ENCODE measurements at regions not wholly inside any gene's neighbourhood (a gene's known extent, or its start where the extent isn't known, plus 50 kb on each side); places are given as distances from the start of the nearest gene placed in this dataset.
"Not testable (repeated sequence)": the region's sequence is repeated elsewhere in the genome, so short reads cannot be mapped to it uniquely, and the experiment has no call there.

GRCh38 chr6:131427434-131428058 is 145.5 kb upstream of the ARG1 start:
- DNase-seq (ENCODE audit: low read depth): no peak

- DNase-seq (ENCODE audit: low read depth): no peak
Observed at GRCh38 chr6:131430531-131430930, 142.5 kb upstream of the ARG1 start.

- DNase-seq (ENCODE audit: low read depth): no peak
Observed at GRCh38 chr6:131431718-131432117, 141.3 kb upstream of the ARG1 start.

- no peak for DNase-seq (ENCODE audit: low read depth)
Observed at GRCh38 chr6:131433927-131434326, 139.1 kb upstream of the ARG1 start.

- DNase-seq (ENCODE audit: low read depth): peak; percentile 2
Observed at GRCh38 chr6:131436358-131436757, 136.7 kb upstream of the ARG1 start.

GRCh38 chr6:131443014-131443413 is 130.0 kb upstream of the ARG1 start:
- no peak for DNase-seq (ENCODE audit: low read depth)

- DNase-seq (ENCODE audit: low read depth): no peak
Observed at GRCh38 chr6:131443514-131443913, 129.5 kb upstream of the ARG1 start.

GRCh38 chr6:131445356-131445755 is 127.7 kb upstream of the ARG1 start:
- not testable (repeated sequence) for DNase-seq (ENCODE audit: low read depth)

GRCh38 chr6:131450861-131451260 is 122.2 kb upstream of the ARG1 start:
- no peak for DNase-seq (ENCODE audit: low read depth)

GRCh38 chr6:131451321-131452144 is 121.5 kb upstream of the ARG1 start:
- no peak for DNase-seq (ENCODE audit: low read depth)

- DNase-seq (ENCODE audit: low read depth): no peak
Observed at GRCh38 chr6:131453803-131454202, 119.2 kb upstream of the ARG1 start.

- no peak for DNase-seq (ENCODE audit: low read depth)
Observed at GRCh38 chr6:131456565-131456964, 116.5 kb upstream of the ARG1 start.

GRCh38 chr6:131459005-131459404 is 114.0 kb upstream of the ARG1 start:
- no peak for DNase-seq (ENCODE audit: low read depth)

- DNase-seq (ENCODE audit: low read depth): peak; percentile 25
Observed at GRCh38 chr6:131460614-131461000, 112.4 kb upstream of the ARG1 start.

GRCh38 chr6:131469130-131469529 is 103.9 kb upstream of the ARG1 start:
- no peak for DNase-seq (ENCODE audit: low read depth)

- no peak for DNase-seq (ENCODE audit: low read depth)
Observed at GRCh38 chr6:131470534-131470933, 102.5 kb upstream of the ARG1 start.

- DNase-seq (ENCODE audit: low read depth): no peak
Observed at GRCh38 chr6:131471331-131471730, 101.7 kb upstream of the ARG1 start.

GRCh38 chr6:131473303-131473702 is 99.7 kb upstream of the ARG1 start:
- DNase-seq (ENCODE audit: low read depth): not testable (repeated sequence)

- no peak for DNase-seq (ENCODE audit: low read depth)
Observed at GRCh38 chr6:131476362-131476761, 96.7 kb upstream of the ARG1 start.

- DNase-seq (ENCODE audit: low read depth): peak; percentile 52
Observed at GRCh38 chr6:131478740-131479211, 94.2 kb upstream of the ARG1 start.

- DNase-seq (ENCODE audit: low read depth): no peak
Observed at GRCh38 chr6:131486608-131487007, 86.4 kb upstream of the ARG1 start.

GRCh38 chr6:131488780-131489179 is 84.2 kb upstream of the ARG1 start:
- DNase-seq (ENCODE audit: low read depth): peak; percentile 50

- DNase-seq (ENCODE audit: low read depth): no peak
Observed at GRCh38 chr6:131490441-131490840, 82.6 kb upstream of the ARG1 start.
